ENCODE measurements at regions not wholly inside any gene's neighbourhood (a gene's known extent, or its start where the extent isn't known, plus 50 kb on each side); places are given as distances from the start of the nearest gene placed in this dataset.

DNA sequence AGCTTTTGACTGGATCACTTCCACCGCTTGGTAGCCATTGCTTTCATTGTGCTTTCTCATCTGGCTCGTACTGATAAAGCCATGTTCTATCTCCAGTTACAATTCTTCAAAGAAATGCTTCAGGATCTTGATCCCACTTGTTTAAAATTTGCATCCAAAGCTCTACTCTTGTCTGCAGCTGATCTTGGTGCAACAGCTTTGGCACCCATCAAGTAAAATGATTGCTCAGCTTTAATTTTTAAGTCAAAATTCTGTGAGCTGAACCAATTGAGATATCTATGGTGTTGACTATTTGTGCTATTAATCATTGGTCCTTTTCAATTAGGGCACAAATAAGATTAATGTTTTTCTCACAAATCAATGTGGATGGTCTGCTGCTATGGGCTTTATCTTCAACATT, 54.8 kb upstream of the DUSP10 start:
- FAIRE-seq (no peak), DNase-seq (ENCODE audit: low read depth) (no peak)
- H3K9ac ChIP-seq (ENCODE audit: low read length): no peak overlapping the region
- Mint-ChIP-seq H3K4me3 (ENCODE audit: unreplicated experiment) (no peak overlapping the region), H3K9me3 (ENCODE audit: unreplicated experiment) (no peaks in the 10 kb centered on the region), H3K27me3 (ENCODE audit: low read depth, unreplicated experiment) (no peaks in the 10 kb centered on the region), H3K27ac (ENCODE audit: unreplicated experiment) (no peak overlapping the region), H3K36me3 (ENCODE audit: low read depth, unreplicated experiment) (no peaks in the 10 kb centered on the region), H3K4me1 (ENCODE audit: low read depth, unreplicated experiment) (peaks cover 14% of the 10 kb centered on the region)
- H2AFZ ChIP-seq (ENCODE audit: low read depth, low read length): no peak overlapping the region
- no peaks in the 10 kb centered on the region for H4K20me1 ChIP-seq (ENCODE audit: insufficient read depth, low read length)
- TF ChIP-seq CTCF (IDR thresholded peaks at IDR 0.05; ENCODE audit: insufficient read depth, low read depth, low read length) (no peak), EZH2 (IDR thresholded peaks at IDR 0.05; ENCODE audit: insufficient read depth, low read length) (no peak)
- H3K4me2 ChIP-seq (ENCODE audit: low read length): no peak overlapping the region
- no peaks in the 10 kb centered on the region for H3K36me3 ChIP-seq (ENCODE audit: insufficient read depth, low read length)
- no peaks in the 10 kb centered on the region for H3K79me2 ChIP-seq (ENCODE audit: insufficient read depth, low read length)
- peaks cover 17% of the 10 kb centered on the region for H3K4me1 ChIP-seq (ENCODE audit: insufficient read depth, low read length)
- no peaks in the 10 kb centered on the region for H3K27me3 ChIP-seq (ENCODE audit: insufficient read depth, low read length)
- no peaks in the 10 kb centered on the region for H3K9me3 ChIP-seq (ENCODE audit: insufficient read depth, low read depth, low read length)
- no peak overlapping the region for H3K27ac ChIP-seq (ENCODE audit: low read depth, low read length)
- H3K4me3 ChIP-seq (ENCODE audit: insufficient read depth, low read depth, low read length): no peak overlapping the region

DNA sequence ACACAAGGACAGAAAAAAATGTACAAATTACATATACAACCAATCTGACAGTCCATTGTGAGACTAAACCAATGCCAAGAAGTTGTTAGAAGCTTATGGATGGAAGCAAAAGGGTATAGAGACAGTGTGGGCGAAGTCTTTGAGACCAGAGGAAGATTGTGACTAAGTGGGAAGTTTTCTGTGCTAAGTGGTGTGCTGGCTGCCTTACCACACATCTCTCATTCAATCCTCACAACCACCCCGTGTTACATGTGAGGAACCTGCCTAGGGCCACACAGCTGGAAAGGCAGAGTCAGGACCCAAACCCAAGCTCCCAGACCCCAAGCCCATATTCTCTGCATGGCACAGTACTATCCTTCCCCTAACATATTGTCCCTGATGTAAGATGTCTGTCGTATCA, 53.5 kb upstream of the DUSP10 start:
- Histone ChIP-seq H3K4me1 (ENCODE audit: insufficient read depth, low read length) (peaks cover 11% of the 10 kb centered on the region), H3K4me3 (ENCODE audit: insufficient read depth, low read depth, low read length) (no peak overlapping the region), H3K36me3 (ENCODE audit: insufficient read depth, low read length) (no peaks in the 10 kb centered on the region), H3K27me3 (ENCODE audit: insufficient read depth, low read length) (no peaks in the 10 kb centered on the region), H3K79me2 (ENCODE audit: insufficient read depth, low read length) (no peaks in the 10 kb centered on the region), H4K20me1 (ENCODE audit: insufficient read depth, low read length) (no peaks in the 10 kb centered on the region), H3K9ac (ENCODE audit: low read length) (no peak overlapping the region), H3K9me3 (ENCODE audit: insufficient read depth, low read depth, low read length) (no peaks in the 10 kb centered on the region), H3K4me2 (ENCODE audit: low read length) (no peak overlapping the region), H2AFZ (ENCODE audit: low read depth, low read length) (no peak overlapping the region), H3K27ac (ENCODE audit: low read depth, low read length) (no peak overlapping the region)
- DNase-seq (ENCODE audit: low read depth) (no peak), FAIRE-seq (no peak)
- Mint-ChIP-seq H3K36me3 (ENCODE audit: low read depth, unreplicated experiment) (no peaks in the 10 kb centered on the region), H3K27ac (ENCODE audit: unreplicated experiment) (no peak overlapping the region), H3K9me3 (ENCODE audit: unreplicated experiment) (no peaks in the 10 kb centered on the region), H3K27me3 (ENCODE audit: low read depth, unreplicated experiment) (no peaks in the 10 kb centered on the region), H3K4me1 (ENCODE audit: low read depth, unreplicated experiment) (peaks cover 14% of the 10 kb centered on the region), H3K4me3 (ENCODE audit: unreplicated experiment) (no peak overlapping the region)
- no peak for TF ChIP-seq EZH2 (IDR thresholded peaks at IDR 0.05; ENCODE audit: insufficient read depth, low read length)
- TF ChIP-seq CTCF (IDR thresholded peaks at IDR 0.05; ENCODE audit: insufficient read depth, low read depth, low read length): no peak

DNA sequence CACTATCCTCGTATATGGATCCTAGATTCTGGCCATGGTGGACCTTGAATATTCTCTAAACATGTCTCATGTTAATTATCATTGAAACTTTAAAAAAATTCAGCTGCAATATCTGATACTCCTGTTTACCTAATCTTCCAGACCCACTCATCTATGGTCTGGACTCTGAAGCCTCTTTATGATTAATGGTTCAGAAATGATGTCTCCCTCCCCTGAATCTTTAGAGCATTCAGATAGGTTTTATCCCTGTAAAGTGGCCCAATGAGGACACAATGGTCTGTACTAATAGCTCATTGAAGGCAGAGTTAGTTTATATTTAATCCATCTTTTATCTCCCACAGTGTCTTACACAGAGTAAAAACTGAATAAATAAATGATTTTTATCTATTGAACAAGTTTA, 53.0 kb upstream of the DUSP10 start:
- Histone ChIP-seq H3K79me2 (ENCODE audit: insufficient read depth, low read length) (no peaks in the 10 kb centered on the region), H3K4me3 (ENCODE audit: insufficient read depth, low read depth, low read length) (no peak overlapping the region), H3K36me3 (ENCODE audit: insufficient read depth, low read length) (no peaks in the 10 kb centered on the region), H3K4me2 (ENCODE audit: low read length) (no peak overlapping the region), H3K4me1 (ENCODE audit: insufficient read depth, low read length) (peaks cover 11% of the 10 kb centered on the region), H3K9me3 (ENCODE audit: insufficient read depth, low read depth, low read length) (no peaks in the 10 kb centered on the region), H2AFZ (ENCODE audit: low read depth, low read length) (no peak overlapping the region), H3K27ac (ENCODE audit: low read depth, low read length) (no peak overlapping the region), H4K20me1 (ENCODE audit: insufficient read depth, low read length) (no peaks in the 10 kb centered on the region), H3K9ac (ENCODE audit: low read length) (no peak overlapping the region), H3K27me3 (ENCODE audit: insufficient read depth, low read length) (no peaks in the 10 kb centered on the region)
- Mint-ChIP-seq H3K27me3 (ENCODE audit: low read depth, unreplicated experiment) (no peaks in the 10 kb centered on the region), H3K27ac (ENCODE audit: unreplicated experiment) (no peak overlapping the region), H3K4me3 (ENCODE audit: unreplicated experiment) (no peak overlapping the region), H3K4me1 (ENCODE audit: low read depth, unreplicated experiment) (peaks cover 14% of the 10 kb centered on the region), H3K36me3 (ENCODE audit: low read depth, unreplicated experiment) (no peaks in the 10 kb centered on the region), H3K9me3 (ENCODE audit: unreplicated experiment) (no peaks in the 10 kb centered on the region)
- TF ChIP-seq EZH2 (IDR thresholded peaks at IDR 0.05; ENCODE audit: insufficient read depth, low read length): no peak
- TF ChIP-seq CTCF (IDR thresholded peaks at IDR 0.05; ENCODE audit: insufficient read depth, low read depth, low read length): no peak
- DNase-seq (ENCODE audit: low read depth) (no peak), FAIRE-seq (no peak)
